Renal pelvis (tissue), 1 donor: ENCODE measurements at regions not wholly inside any gene's neighbourhood (a gene's known extent, or its start where the extent isn't known, plus 50 kb on each side); places are given as distances from the start of the nearest gene placed in this dataset.

Experiments
- DNase-seq: peaks from one replicate; pipeline ENCODE4 v3.0.0-alpha.2; 2013

- DNase-seq = no peak
Observed at GRCh38 chr4:117326091-117326490, 240.7 kb upstream of the TRAM1L1 start.

- DNase-seq = no peak
Observed at GRCh38 chr4:117327491-117327890, 242.1 kb upstream of the TRAM1L1 start.

DNA sequence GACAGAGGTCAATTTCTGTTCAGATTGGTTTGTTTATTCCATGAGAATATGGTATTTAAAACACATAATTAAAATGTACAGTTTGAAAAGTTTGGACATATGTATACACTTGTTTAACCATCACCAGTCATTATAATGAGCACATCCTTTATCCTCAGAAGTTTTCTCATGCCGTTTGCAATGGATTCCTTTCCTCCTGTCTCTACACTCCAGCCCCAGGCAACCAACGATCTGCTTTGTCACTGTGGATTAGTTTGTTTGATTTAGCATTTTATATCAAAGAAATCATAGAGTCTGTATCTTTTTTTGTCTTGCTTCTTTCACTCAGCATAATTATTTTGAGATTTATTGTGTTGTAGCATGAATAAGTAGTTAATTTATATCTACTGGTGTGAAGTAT lies 243.0 kb upstream of the TRAM1L1 start:
- DNase-seq = no peak

GRCh38 chr4:117331817-117332216 lies 246.4 kb upstream of the TRAM1L1 start:
- no peak for DNase-seq

DNA sequence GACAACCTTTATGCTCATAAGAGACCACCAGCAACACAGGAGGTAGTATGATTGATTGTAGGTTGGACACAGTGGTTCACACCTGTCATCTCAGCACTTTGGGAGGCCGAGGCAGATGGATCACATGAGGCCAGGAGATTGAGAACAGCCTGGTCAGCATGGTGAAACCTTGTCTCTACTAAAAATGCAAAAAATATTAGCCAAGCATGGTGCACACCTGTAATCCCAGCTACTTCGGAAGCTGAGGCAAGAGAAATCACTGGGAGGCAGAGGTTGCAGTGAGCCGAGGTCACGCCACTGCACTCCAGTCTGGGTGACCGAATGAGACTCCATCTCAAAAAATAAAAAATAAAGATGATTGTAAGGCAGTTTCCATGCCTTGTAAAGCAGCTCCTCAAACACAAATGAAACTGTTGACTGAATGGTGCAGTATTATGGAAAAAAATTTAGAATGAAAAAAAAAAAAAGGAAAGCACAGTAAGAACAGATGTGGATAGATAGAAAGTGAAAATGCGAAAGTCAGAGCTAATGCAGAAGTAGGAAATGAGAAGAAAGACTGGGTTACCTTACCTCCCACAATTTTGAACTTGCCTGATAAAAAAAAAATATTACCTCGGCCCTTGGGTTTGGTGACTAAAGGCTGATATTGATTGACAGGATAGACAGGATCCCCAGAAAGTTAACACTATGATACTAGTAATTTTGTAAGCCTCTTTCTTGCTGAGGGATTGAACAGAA lies 249.2 kb upstream of the TRAM1L1 start:
- DNase-seq = no peak

DNA sequence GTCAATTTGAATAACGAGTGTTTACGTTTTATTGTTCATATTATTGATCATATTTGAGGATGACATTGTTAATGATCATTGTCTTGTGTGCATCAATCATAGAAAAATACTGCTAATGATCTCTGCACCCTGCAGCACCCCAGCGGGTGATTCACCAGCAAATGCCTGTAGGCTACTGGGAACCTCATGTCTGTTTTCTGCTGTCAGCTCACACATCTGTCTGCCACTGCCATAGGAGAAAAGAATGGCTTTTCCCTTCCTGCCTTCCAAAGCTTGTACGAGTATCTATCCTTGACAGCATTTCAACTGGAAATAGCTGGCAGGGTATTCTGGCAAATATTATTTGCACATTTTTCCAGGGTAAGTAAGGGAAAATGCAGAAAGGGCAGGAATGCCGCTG lies 272.1 kb upstream of the TRAM1L1 start:
- DNase-seq = no peak

- DNase-seq = no peak
Observed at GRCh38 chr4:117357866-117358265, 272.5 kb upstream of the TRAM1L1 start.

GRCh38 chr4:117370944-117371668 lies 285.7 kb upstream of the TRAM1L1 start:
- no peak for DNase-seq

GRCh38 chr4:117375101-117375500 lies 289.7 kb upstream of the TRAM1L1 start:
- no peak for DNase-seq

- no peak for DNase-seq
Observed at GRCh38 chr4:117376692-117377091, 291.3 kb upstream of the TRAM1L1 start.

DNA sequence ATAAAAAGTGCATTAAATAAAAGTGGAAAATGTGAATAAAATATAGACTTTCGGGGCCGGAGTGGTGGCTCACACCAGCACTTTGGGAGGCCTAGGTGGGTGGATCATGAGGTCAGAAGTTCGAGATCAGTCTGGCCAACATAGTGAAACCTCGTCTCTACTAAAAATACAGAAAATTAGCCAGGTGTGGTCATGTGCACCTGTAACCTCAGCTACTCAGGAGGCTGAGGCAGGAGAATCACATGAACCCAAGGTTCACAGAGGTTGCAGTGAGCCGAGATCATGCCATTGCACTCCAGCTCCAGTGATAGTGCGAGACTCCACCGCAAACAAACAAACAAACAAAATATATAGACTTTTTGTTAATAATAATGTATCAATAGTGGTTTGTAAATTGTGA lies 293.6 kb upstream of the TRAM1L1 start:
- no peak for DNase-seq

DNA sequence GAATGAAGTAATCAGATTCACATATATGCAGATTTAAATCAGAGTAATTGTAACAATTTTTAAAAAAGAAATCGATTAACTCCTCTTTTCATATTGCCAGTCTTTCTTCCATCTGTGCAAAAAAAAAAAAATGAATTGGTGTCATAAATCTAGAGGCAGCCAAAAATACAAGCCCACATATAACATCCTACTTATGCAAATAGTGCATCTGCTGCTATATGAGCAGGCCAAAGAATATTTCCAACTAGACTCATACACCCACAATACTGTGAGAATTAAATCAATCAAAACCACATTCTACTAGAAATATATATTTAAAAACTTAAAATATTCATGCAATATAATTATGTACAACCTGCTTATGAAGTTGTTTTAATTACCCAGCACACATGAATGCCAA lies 298.1 kb upstream of the TRAM1L1 start:
- no peak for DNase-seq

GRCh38 chr4:117385526-117385925 lies 300.1 kb upstream of the TRAM1L1 start:
- no peak for DNase-seq

GRCh38 chr4:117387072-117387471 lies 301.7 kb upstream of the TRAM1L1 start:
- no peak for DNase-seq

GRCh38 chr4:117400039-117400835 lies 314.9 kb upstream of the TRAM1L1 start:
- DNase-seq = no peak

DNA sequence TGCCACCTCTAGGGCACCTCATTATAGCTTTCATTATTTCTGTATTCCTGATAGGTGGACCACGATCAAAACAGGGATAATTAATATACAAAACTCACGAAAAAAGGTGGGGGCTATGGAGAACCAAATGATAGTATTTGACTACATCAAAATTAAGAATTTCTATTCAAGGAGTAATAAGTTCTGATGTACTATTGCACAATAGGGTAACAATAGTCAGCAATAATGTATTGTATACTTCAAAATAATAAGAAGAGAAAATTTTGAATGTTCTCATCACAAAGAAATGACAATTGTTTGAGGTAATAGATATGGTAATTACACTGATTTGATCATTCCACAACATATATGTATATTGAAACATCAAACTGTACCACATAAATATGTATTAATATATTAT lies 327.3 kb upstream of the TRAM1L1 start:
- no peak for DNase-seq

- no peak for DNase-seq
Observed at GRCh38 chr4:117417856-117418255, 332.5 kb upstream of the TRAM1L1 start.

- DNase-seq = no peak
Observed at GRCh38 chr4:117420948-117421347, 335.6 kb upstream of the TRAM1L1 start.

DNA sequence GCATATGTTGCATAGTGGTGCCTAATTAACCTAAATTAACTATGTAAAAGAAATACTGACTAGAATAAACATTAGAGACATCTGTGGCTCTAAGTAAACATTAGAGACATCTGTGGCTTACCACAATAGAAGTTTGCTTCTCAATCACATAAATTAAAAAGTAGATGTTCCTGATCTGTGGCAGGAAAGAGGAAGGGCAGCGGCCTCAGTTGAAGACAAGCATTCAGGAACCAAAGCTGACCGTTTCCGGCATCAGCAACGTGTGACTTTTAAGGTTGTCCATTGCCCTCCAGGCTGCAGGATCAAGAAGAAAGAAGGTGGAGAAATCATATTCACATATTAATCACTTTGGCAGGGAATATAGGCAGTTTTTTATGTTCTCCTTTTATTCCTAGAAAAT lies 336.3 kb upstream of the TRAM1L1 start:
- DNase-seq = no peak

GRCh38 chr4:117422297-117422696 lies 336.9 kb upstream of the TRAM1L1 start:
- DNase-seq = no peak

- no peak for DNase-seq
Observed at GRCh38 chr4:117425636-117426035, 340.3 kb upstream of the TRAM1L1 start.

DNA sequence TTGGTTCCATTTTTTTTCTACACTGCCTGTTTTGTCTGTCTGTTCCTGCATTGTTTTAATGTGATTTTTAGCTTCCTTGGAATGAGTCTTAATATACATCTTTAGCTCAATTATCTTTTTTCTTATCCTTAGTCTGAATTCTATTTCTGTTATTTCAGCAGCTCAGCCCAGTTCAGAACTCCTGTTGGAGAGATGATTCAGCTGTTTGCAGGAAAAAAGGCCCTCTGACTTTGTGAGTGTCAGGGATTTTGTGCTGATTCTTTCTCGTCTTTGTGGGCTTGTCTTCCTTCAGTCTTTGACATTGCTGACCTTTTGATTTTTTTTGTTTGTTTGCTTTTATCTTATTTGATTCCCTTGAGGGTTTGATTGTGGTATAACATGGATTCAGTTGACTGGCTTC lies 343.2 kb upstream of the TRAM1L1 start:
- no peak for DNase-seq

DNA sequence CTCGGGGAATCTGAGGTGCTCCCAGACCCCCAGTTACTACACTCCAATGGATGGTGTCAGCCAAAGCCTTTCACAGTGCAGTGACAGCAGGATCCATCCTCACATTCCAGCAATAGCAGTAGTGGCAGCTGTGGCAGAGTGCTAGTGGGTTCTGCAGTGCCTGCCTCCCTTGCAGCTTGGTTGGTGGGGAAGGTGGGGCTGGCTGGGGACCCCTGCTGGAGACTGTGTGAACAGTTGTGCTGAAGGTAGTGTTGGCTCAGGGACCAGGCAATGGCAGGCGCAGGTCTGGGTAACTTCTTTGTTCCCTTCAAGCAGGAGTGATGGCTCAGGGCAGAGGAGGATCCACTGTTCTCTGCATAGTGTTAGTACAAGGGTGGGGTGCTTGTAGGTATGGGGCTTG lies 343.7 kb upstream of the TRAM1L1 start:
- DNase-seq = no peak
